GM12872 (cell line): ENCODE measurements at regions not wholly inside any gene's neighbourhood (a gene's known extent, or its start where the extent isn't known, plus 50 kb on each side); places are given as distances from the start of the nearest gene placed in this dataset.

Source experiments
- CTCF ChIP-seq: IDR thresholded peaks from 3 replicates; pipeline ENCODE4 v1.5.1; 2011; ENCODE audit warnings: low read depth, mild to moderate bottlenecking, low read length, moderate library complexity; ENCODE audit not compliant: insufficient read depth

GRCh38 chr14:86050757-86051156 lies 520.8 kb downstream of the FLRT2 start:
- TF ChIP-seq CTCF: no peak

- no peak for TF ChIP-seq CTCF
These were observed 520.2 kb downstream of the FLRT2 start for GRCh38 chr14:86050072-86050683.

GRCh38 chr14:86039176-86039575 lies 509.2 kb downstream of the FLRT2 start:
- no peak for TF ChIP-seq CTCF

- peak; percentile 90 for TF ChIP-seq CTCF
These were observed 508.6 kb downstream of the FLRT2 start for GRCh38 chr14:86038387-86039042.

GRCh38 chr14:86035882-86036281 lies 505.9 kb downstream of the FLRT2 start:
- TF ChIP-seq CTCF: peak; percentile 62

- TF ChIP-seq CTCF: no peak
These were observed 498.0 kb downstream of the FLRT2 start for GRCh38 chr14:86027990-86028389.

GRCh38 chr14:86027144-86027543 lies 497.2 kb downstream of the FLRT2 start:
- no peak for TF ChIP-seq CTCF
